Common myeloid progenitor, CD34-positive (primary cell): ENCODE measurements at regions not wholly inside any gene's neighbourhood (a gene's known extent, or its start where the extent isn't known, plus 50 kb on each side); places are given as distances from the start of the nearest gene placed in this dataset.

ENCODE experiments used
- CTCF ChIA-PET: fragments of 350-600 bp; sonication (Branson Sonifier 250); formaldehyde crosslinking; loops from one replicate; lab custom pipeline; 2021; ENCODE audit warnings: antibody characterized with exemption; lab: Charles Lee
- POLR2A ChIA-PET: fragments of 350-600 bp; sonication (Branson Sonifier 250); formaldehyde crosslinking; loops from one replicate; lab custom pipeline; 2021; ENCODE audit warnings: antibody characterized with exemption; lab: Charles Lee
- DNase-seq, 3 donors: peaks; one replicate each; pipeline versions ENCODE4 v3.0.0 to v3.0.0-alpha.2; 2013
- H3K27ac ChIP-seq, 2 experiments: 1 replicate in 1 of 2; 2 replicates in 1 of 2; pipeline ENCODE4 v1.7.0; 2013; ENCODE audit warnings: inconsistent platforms in 2 of 2, low read length in 2 of 2, mild to moderate bottlenecking in 2 of 2, low read depth in 1 of 2, moderate library complexity in 1 of 2; ENCODE audit not compliant: severe bottlenecking in 2 of 2, insufficient read depth in 1 of 2, poor library complexity in 1 of 2
- H3K27me3 ChIP-seq, 5 experiments: replicated peaks in 2 of 5; 1 replicate in 3 of 5; 2 replicates in 2 of 5; pipeline versions ENCODE4 v1.6.1 to v1.7.0; 2013; ENCODE audit warnings: low read length in 4 of 5, mild to moderate bottlenecking in 2 of 5, moderate library complexity in 2 of 5, inconsistent platforms in 1 of 5; ENCODE audit not compliant: insufficient read depth in 5 of 5, control insufficient read depth in 4 of 5
- H3K36me3 ChIP-seq, 4 experiments: 1 replicate in 2 of 4; 2 replicates in 2 of 4; pipeline versions ENCODE4 v1.6.1 to v1.7.0; 2013; ENCODE audit warnings: low read length in 3 of 4, control low read depth in 1 of 4, mild to moderate bottlenecking in 1 of 4; ENCODE audit not compliant: control insufficient read depth in 4 of 4, insufficient read depth in 4 of 4
- H3K4me1 ChIP-seq, 4 experiments: 1 replicate in 3 of 4; 2 replicates in 1 of 4; pipeline versions ENCODE4 v1.6.1 to v1.7.1; 2013; ENCODE audit warnings: low read length in 3 of 4, mild to moderate bottlenecking in 3 of 4, control low read depth in 1 of 4, inconsistent platforms in 1 of 4, moderate library complexity in 1 of 4; ENCODE audit not compliant: control insufficient read depth in 4 of 4, insufficient read depth in 4 of 4; ENCODE audit errors: control extremely low read depth in 1 of 4
- H3K4me3 ChIP-seq, 7 experiments: 1 replicate in 4 of 7; 2 replicates in 3 of 7; pipeline versions ENCODE4 v1.5.1 to v1.7.0; 2013; ENCODE audit warnings: mild to moderate bottlenecking in 7 of 7, low read length in 6 of 7, moderate library complexity in 6 of 7, inconsistent platforms in 2 of 7, low read depth in 2 of 7, control low read depth in 1 of 7; ENCODE audit not compliant: insufficient read depth in 4 of 7, control insufficient read depth in 1 of 7; ENCODE audit errors: extremely low read depth in 1 of 7
- H3K9me3 ChIP-seq, 5 experiments: 1 replicate in 4 of 5; 2 replicates in 1 of 5; pipeline versions ENCODE4 v1.6.1 to v1.7.1; 2013; ENCODE audit warnings: low read length in 4 of 5, mild to moderate bottlenecking in 2 of 5, inconsistent platforms in 1 of 5, low read depth in 1 of 5, moderate library complexity in 1 of 5; ENCODE audit not compliant: control insufficient read depth in 4 of 5, insufficient read depth in 2 of 5; ENCODE audit errors: control extremely low read depth in 1 of 5
- WGBS: methylation state at CpG from one replicate; pipeline ENCODE4 v1.1.5; 2013; ENCODE audit not compliant: insufficient coverage; 5-methylcytosine and 5-hydroxymethylcytosine counted together

- CTCF ChIA-PET: no interaction called here
- Histone ChIP-seq H3K4me1 (no peaks in the 10 kb centered on the region), H3K4me3 (no peak overlapping the region), H3K27me3 (peaks cover 0 to 2% (median 0%) of the 10 kb centered on the region in 5 experiments), H3K9me3 (peaks cover 0 to 10% (median 0%) of the 10 kb centered on the region in 5 experiments), H3K36me3 (no peaks in the 10 kb centered on the region), H3K27ac (no peak overlapping the region)
- POLR2A ChIA-PET: no interaction called here
- no peak for DNase-seq
- WGBS: 95% methylated on average over 8 of the region's 9 CpGs
Observed at GRCh38 chr7:156549636-156550035, 90.9 kb upstream of the RNF32 start.

DNA sequence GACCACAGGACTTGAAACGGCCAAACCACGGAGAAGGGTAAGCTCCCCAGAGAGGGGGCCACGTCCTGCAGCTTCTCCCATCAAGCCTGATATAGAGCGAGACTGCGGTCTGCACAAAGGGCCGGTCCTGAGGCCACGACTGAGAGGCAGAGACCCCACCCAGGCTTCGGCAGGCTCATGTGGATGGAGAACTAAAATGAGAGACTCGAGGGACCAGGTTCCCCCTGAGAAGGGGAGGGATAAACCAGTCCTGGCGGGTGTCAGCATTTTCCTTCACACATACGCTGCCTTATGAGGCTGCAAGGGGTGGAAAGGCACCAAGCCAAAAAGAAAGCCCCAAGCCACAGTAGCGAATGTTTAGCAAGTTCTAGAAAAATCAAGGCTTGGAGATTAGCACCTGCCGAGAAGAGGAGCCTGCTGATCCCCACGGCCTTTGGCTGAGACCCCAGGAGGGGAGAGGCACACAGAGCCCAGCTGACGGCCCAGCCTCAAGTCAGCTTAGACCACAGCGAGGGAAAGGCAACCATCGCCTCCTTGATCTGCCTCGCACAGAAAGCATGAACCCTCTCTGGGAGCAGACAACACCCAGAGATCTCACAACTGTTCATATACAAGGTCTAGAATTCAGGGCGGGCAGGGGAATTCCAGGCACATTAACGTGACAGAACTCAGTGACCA lies 92.6 kb upstream of the RNF32 start:
- H3K27ac ChIP-seq: no peak overlapping the region
- CTCF ChIA-PET: no interaction called here
- no peaks in the 10 kb centered on the region for H3K4me1 ChIP-seq
- H3K4me3 ChIP-seq: no peak overlapping the region
- no peaks in the 10 kb centered on the region for H3K36me3 ChIP-seq
- peaks cover 0 to 10% (median 0%) of the 10 kb centered on the region in 5 experiments for H3K9me3 ChIP-seq
- peaks cover 0 to 2% (median 0%) of the 10 kb centered on the region in 5 experiments for H3K27me3 ChIP-seq
- no peak for DNase-seq
- 82% methylated on average over 18 of the region's 20 CpGs for WGBS
- POLR2A ChIA-PET: no interaction called here

DNA sequence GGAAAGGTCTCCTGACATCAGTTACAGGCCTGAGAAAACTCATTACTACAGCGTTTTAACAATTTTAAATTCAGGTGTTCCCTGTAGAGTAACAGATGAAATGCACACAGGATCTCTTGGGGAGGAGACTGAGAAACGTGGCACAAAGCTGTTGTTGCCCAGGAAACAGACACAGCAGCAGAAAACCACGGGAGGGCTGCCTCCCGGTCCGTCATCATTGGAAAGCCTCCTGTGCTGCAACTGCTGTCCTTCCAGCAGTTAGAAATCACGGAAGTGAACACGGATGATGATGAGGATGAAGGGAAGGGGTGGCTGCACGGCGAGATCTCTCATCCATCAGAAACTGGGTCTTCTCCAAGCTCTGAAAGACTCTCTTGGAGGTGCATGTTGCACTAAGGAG lies 94.6 kb upstream of the RNF32 start:
- no peaks in the 10 kb centered on the region for H3K4me1 ChIP-seq
- H3K27me3 ChIP-seq: peaks cover 0 to 2% (median 0%) of the 10 kb centered on the region in 5 experiments
- ChIA-PET CTCF (no interaction called here), POLR2A (no interaction called here)
- DNase-seq: no peak
- H3K4me3 ChIP-seq: no peak overlapping the region
- no peaks in the 10 kb centered on the region for H3K36me3 ChIP-seq
- H3K9me3 ChIP-seq: peaks cover 0 to 10% (median 0%) of the 10 kb centered on the region in 5 experiments
- 76% methylated on average over 9 of the region's 9 CpGs for WGBS
- H3K27ac ChIP-seq: no peak overlapping the region

- H3K27me3 ChIP-seq: peaks cover 0 to 4% (median 2%) of the 10 kb centered on the region in 5 experiments
- no peak overlapping the region for H3K27ac ChIP-seq
- H3K4me1 ChIP-seq: no peaks in the 10 kb centered on the region
- H3K9me3 ChIP-seq: peaks cover 0 to 10% (median 0%) of the 10 kb centered on the region in 5 experiments
- WGBS: 95% methylated on average over 6 of the region's 11 CpGs
- DNase-seq: no peak
- no peaks in the 10 kb centered on the region for H3K36me3 ChIP-seq
- H3K4me3 ChIP-seq: no peak overlapping the region
- CTCF ChIA-PET: no interaction called here
- POLR2A ChIA-PET: no interaction called here
Observed at GRCh38 chr7:156544919-156545715, 95.5 kb upstream of the RNF32 start.

DNA sequence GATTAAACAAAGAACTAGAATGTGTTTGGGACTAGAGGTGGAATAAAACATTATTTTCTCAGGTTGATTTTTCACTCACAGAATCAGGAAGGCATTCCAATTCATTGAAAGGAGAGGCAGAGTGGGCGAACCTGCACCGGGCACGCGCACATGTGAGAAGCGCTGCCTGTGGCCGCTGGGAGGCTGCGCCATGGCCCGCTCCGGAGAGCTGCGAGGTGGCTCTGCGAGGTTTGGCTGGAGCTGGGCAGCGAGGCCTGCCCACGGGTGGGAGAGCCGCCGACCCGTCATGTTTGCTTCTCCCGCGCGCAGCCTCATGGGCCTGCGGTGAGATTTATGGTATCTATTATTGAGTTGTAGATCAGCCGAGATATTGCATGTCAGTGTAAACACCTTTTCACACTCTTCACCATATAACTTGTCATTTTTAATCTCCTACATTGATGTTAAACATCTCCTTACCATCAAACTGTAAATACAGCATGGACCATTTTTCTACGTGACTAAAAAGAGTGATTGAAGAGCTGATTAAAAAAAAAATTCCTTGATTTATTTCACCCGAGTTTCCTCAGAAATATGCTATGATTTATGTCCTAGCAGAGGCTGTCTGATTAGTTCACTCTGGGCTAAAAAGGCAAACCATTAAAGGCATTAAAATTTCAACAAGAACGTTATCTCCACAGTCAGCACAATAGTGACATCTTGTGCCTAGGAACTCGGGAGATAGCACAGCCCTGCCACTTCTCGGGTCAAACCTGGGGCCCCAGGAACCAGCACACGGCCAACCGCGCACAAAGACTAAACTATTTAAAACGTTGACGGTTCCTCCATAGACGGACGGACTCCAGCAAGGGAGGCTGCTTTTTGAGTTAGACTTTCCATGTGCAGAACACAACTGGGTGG lies 96.6 kb upstream of the RNF32 start:
- no peaks in the 10 kb centered on the region for H3K4me1 ChIP-seq
- ChIA-PET CTCF (no interaction called here), POLR2A (no interaction called here)
- WGBS: 90% methylated on average over 24 of the region's 33 CpGs
- peaks cover 0 to 6% (median 0%) of the 10 kb centered on the region in 5 experiments for H3K9me3 ChIP-seq
- no peak overlapping the region for H3K4me3 ChIP-seq
- H3K27me3 ChIP-seq: peaks cover 0 to 6% (median 2%) of the 10 kb centered on the region in 5 experiments
- no peak for DNase-seq
- H3K36me3 ChIP-seq: no peaks in the 10 kb centered on the region
- no peak overlapping the region for H3K27ac ChIP-seq

- ChIA-PET CTCF (no interaction called here), POLR2A (no interaction called here)
- no peak for DNase-seq
- no peak overlapping the region for H3K4me3 ChIP-seq
- H3K4me1 ChIP-seq: no peaks in the 10 kb centered on the region
- no peaks in the 10 kb centered on the region for H3K9me3 ChIP-seq
- H3K36me3 ChIP-seq: no peaks in the 10 kb centered on the region
- H3K27me3 ChIP-seq: peaks cover 0 to 6% (median 4%) of the 10 kb centered on the region in 5 experiments
- H3K27ac ChIP-seq: no peak overlapping the region
- WGBS: 100% methylated on average over 2 of the region's 7 CpGs
Observed at GRCh38 chr7:156540619-156541165, 99.9 kb upstream of the RNF32 start.
